CD4-positive, alpha-beta memory T cell (primary cell): ENCODE measurements at regions not wholly inside any gene's neighbourhood (a gene's known extent, or its start where the extent isn't known, plus 50 kb on each side); places are given as distances from the start of the nearest gene placed in this dataset.

Source experiments
- CTCF ChIA-PET: fragments of 350-600 bp; sonication (Branson Sonifier 250); formaldehyde crosslinking; loops from one replicate; lab custom pipeline; 2021; ENCODE audit warnings: inconsistent platforms; ENCODE audit not compliant: partially characterized antibody; lab: Charles Lee
- POLR2A ChIA-PET: fragments of 350-600 bp; sonication (Branson Sonifier 250); formaldehyde crosslinking; loops from one replicate; lab custom pipeline; 2021; ENCODE audit not compliant: partially characterized antibody; lab: Charles Lee
- DNase-seq, 5 donors: peaks; one replicate each; pipeline versions ENCODE4 v3.0.0 to v3.0.0-alpha.2; 2020 to 2022; ENCODE audit warnings: mixed read lengths in 1 of 5
- H3K27ac ChIP-seq: one replicate; pipeline ENCODE4 v1.7.0; 2013; ENCODE audit warnings: low read depth, low read length
- H3K27me3 ChIP-seq: 2 replicates; pipeline ENCODE4 v1.7.0; 2013; ENCODE audit warnings: mild to moderate bottlenecking, low read length, moderate library complexity; ENCODE audit not compliant: insufficient read depth
- H3K36me3 ChIP-seq: 2 replicates; pipeline ENCODE4 v1.7.0; 2013; ENCODE audit warnings: mild to moderate bottlenecking, low read length, moderate library complexity; ENCODE audit not compliant: insufficient read depth
- H3K4me1 ChIP-seq: 2 replicates; pipeline ENCODE4 v1.7.0; 2013; ENCODE audit warnings: mild to moderate bottlenecking, low read length, moderate library complexity; ENCODE audit not compliant: insufficient read depth
- H3K4me3 ChIP-seq, 2 donors: one replicate each; pipeline ENCODE4 v1.7.0; 2013; ENCODE audit warnings: low read length in 2 of 2, mild to moderate bottlenecking in 1 of 2
- H3K9me3 ChIP-seq, 2 donors: one replicate each; pipeline ENCODE4 v1.7.0; 2013; ENCODE audit warnings: low read length in 2 of 2, control low read depth in 1 of 2; ENCODE audit not compliant: control insufficient read depth in 1 of 2
- H3K27ac Mint-ChIP-seq, 7 donors: one replicate each; pipeline ENCODE4 v1.8.0; 2020 to 2021; ENCODE audit warnings: mixed read lengths in 7 of 7, mild to moderate bottlenecking in 6 of 7, inconsistent platforms in 3 of 7, moderate library complexity in 3 of 7
- H3K27me3 Mint-ChIP-seq, 2 donors: one replicate each; pipeline ENCODE4 v1.8.0; 2020 to 2021; ENCODE audit warnings: mixed read lengths in 2 of 2
- H3K36me3 Mint-ChIP-seq, 2 donors: one replicate each; pipeline ENCODE4 v1.8.0; 2020 to 2021; ENCODE audit warnings: mixed read lengths in 2 of 2, inconsistent platforms in 1 of 2, mild to moderate bottlenecking in 1 of 2
- H3K4me1 Mint-ChIP-seq, 4 donors: one replicate each; pipeline ENCODE4 v1.8.0; 2020 to 2021; ENCODE audit warnings: mixed read lengths in 4 of 4, mild to moderate bottlenecking in 1 of 4
- H3K4me3 Mint-ChIP-seq, 8 donors: one replicate each; pipeline ENCODE4 v1.8.0; 2020 to 2021; ENCODE audit warnings: mixed read lengths in 8 of 8, mild to moderate bottlenecking in 7 of 8, moderate library complexity in 6 of 8, inconsistent platforms in 3 of 8
- H3K9me3 Mint-ChIP-seq, 8 donors: one replicate each; pipeline ENCODE4 v1.8.0; 2020 to 2021; ENCODE audit warnings: mixed read lengths in 8 of 8, mild to moderate bottlenecking in 5 of 8, inconsistent platforms in 3 of 8, moderate library complexity in 1 of 8
- intact Hi-C: fragments of 100-400 bp; cut with micrococcal nuclease; formaldehyde crosslinking; loops from one replicate; pipeline ENCODE4 v1.15.1; 2023

DNA sequence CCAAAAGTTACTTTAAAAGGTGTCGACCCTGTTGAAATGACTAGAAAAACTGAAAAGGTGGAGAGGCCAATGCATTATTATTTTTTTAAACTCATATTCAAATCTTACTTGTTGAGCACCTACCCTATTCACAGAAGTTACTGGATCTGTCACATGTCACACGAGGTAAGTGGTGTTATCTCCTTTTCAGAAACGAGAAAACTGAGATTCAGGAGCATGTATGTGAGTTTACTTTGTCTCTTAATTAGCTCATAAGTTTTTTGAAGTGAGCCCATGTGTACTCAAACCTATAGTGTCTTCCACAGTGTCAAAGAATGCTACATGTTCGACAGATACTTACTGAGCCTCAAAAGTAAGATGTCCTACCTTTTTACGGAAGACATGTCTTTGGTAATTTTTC, 81.8 kb upstream of the EGLN3 start:
- intact Hi-C loops = no loop called here
- Mint-ChIP-seq H3K36me3 (no peaks in the 10 kb centered on the region), H3K4me3 (no peak overlapping the region), H3K4me1 (peaks cover 0 to 4% (median 1%) of the 10 kb centered on the region in 4 donors), H3K9me3 (peaks cover 0 to 4% (median 0%) of the 10 kb centered on the region in 8 donors), H3K27me3 (no peaks in the 10 kb centered on the region), H3K27ac (no peak overlapping the region)
- H3K4me3 ChIP-seq = no peak overlapping the region
- no peaks in the 10 kb centered on the region for H3K9me3 ChIP-seq
- no peak overlapping the region for H3K27ac ChIP-seq
- no peaks in the 10 kb centered on the region for H3K36me3 ChIP-seq
- POLR2A ChIA-PET = no interaction called here
- no peaks in the 10 kb centered on the region for H3K4me1 ChIP-seq
- no peaks in the 10 kb centered on the region for H3K27me3 ChIP-seq
- CTCF ChIA-PET = interaction anchor here (2.8 kb wide), 1 partner anchor 13 kb away, joined by 9 read pairs; no protein-coding TSS in a partner anchor
- no peak for DNase-seq

DNA sequence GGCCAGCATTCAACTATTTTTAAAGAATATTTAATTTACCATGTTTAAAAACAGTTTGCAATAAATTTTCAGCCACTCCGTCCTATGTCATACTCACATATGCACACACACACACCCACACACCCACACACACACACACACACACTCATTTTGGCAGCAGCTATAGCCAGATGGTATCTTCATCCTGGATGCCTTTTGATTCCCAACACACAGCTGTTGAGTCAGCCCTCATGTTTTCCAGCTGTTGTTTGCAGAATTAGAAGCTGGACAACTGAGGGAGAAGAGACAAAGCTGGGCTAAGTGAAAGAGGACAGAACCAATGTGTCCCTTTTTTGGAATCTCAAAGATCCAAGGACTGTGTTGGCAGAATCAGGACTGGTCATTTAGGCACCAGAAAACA, 80.0 kb upstream of the EGLN3 start:
- Histone ChIP-seq H3K36me3 (no peaks in the 10 kb centered on the region), H3K4me1 (no peaks in the 10 kb centered on the region), H3K4me3 (no peak overlapping the region), H3K27me3 (no peaks in the 10 kb centered on the region), H3K27ac (no peak overlapping the region), H3K9me3 (no peaks in the 10 kb centered on the region)
- H3K4me1 Mint-ChIP-seq = peaks cover 0 to 3% (median 0%) of the 10 kb centered on the region in 4 donors
- H3K27me3 Mint-ChIP-seq = no peaks in the 10 kb centered on the region
- no peak for DNase-seq
- CTCF ChIA-PET = no interaction called here
- intact Hi-C loops = no loop called here
- POLR2A ChIA-PET = no interaction called here
- peaks cover 0 to 4% (median 0%) of the 10 kb centered on the region in 8 donors for H3K9me3 Mint-ChIP-seq
- H3K27ac Mint-ChIP-seq = no peak overlapping the region
- H3K4me3 Mint-ChIP-seq = no peak overlapping the region
- no peaks in the 10 kb centered on the region for H3K36me3 Mint-ChIP-seq

DNA sequence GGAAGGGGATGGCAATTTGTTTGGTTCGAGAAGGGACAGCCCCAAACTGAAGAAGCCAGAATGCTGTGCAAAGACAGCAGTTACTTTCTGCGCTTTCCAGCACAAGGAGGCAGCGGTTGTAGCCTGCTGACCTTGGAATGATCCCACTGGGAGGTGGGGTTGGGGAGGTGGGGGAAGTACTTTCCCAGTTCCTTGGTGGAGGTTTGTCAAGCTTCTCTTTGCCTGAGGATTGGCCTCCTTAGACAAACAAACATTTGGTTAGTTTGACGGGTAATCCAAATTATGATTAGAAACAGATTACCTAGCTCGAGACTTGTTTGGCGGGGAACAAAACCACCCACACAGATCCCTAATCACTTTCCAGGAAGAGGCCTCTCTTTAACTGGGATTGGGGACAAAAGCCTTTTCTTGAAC, 79.1 kb upstream of the EGLN3 start:
- no peak for DNase-seq
- Mint-ChIP-seq H3K4me3 (no peak overlapping the region), H3K36me3 (no peaks in the 10 kb centered on the region), H3K27ac (no peak overlapping the region), H3K27me3 (no peaks in the 10 kb centered on the region), H3K4me1 (peaks cover 0 to 3% (median 0%) of the 10 kb centered on the region in 4 donors), H3K9me3 (peaks cover 0 to 4% (median 0%) of the 10 kb centered on the region in 8 donors)
- H3K36me3 ChIP-seq = no peaks in the 10 kb centered on the region
- H3K4me1 ChIP-seq = no peaks in the 10 kb centered on the region
- H3K27ac ChIP-seq = no peak overlapping the region
- H3K9me3 ChIP-seq = no peaks in the 10 kb centered on the region
- H3K4me3 ChIP-seq = no peak overlapping the region
- intact Hi-C loops = no loop called here
- no peaks in the 10 kb centered on the region for H3K27me3 ChIP-seq
- POLR2A ChIA-PET = no interaction called here
- CTCF ChIA-PET = interaction anchor here (1.7 kb wide), 1 partner anchor 9 kb away, joined by 7 read pairs; no protein-coding TSS in a partner anchor

DNA sequence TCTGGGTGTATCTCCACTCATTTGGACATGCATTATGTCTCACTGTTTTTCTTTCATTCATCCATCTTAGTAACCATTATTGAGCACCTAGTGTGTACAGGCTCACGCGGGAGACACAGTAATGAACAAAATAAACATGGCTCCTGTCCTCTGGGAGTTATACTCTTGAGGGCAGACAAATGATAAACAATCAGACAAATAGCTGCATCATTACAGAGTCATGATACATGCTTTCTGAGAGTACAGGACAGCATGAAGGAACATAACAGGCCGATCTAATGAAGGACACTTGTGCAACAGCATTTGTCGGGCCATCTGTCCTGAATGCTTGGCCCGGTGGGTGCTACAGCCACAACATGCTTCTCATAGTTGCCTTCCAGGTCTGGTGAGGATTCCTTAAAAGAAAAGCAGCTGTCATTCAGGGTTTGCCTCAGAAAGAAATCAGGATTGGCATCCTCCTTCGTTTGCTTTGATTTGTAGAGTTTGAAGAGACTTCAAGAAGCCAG, 77.2 kb upstream of the EGLN3 start:
- H3K36me3 Mint-ChIP-seq = no peaks in the 10 kb centered on the region
- no peak overlapping the region for H3K4me3 ChIP-seq
- H3K36me3 ChIP-seq = no peaks in the 10 kb centered on the region
- intact Hi-C loops = no loop called here
- H3K4me1 Mint-ChIP-seq = peaks cover 0 to 3% (median under 1%) of the 10 kb centered on the region in 4 donors
- H3K27me3 Mint-ChIP-seq = no peaks in the 10 kb centered on the region
- ChIA-PET CTCF (interaction anchor here (1.7 kb wide), 1 partner anchor 11 kb away, joined by 7 read pairs; no protein-coding TSS in a partner anchor), POLR2A (no interaction called here)
- H3K27ac ChIP-seq = no peak overlapping the region
- H3K4me1 ChIP-seq = no peaks in the 10 kb centered on the region
- H3K9me3 Mint-ChIP-seq = peaks cover 0 to 4% (median 0%) of the 10 kb centered on the region in 8 donors
- H3K27ac Mint-ChIP-seq = peak overlapping the region in 1 of 7 donors; percentile 22
- H3K4me3 Mint-ChIP-seq = no peak overlapping the region
- H3K27me3 ChIP-seq = no peaks in the 10 kb centered on the region
- no peak for DNase-seq
- H3K9me3 ChIP-seq = no peaks in the 10 kb centered on the region

DNA sequence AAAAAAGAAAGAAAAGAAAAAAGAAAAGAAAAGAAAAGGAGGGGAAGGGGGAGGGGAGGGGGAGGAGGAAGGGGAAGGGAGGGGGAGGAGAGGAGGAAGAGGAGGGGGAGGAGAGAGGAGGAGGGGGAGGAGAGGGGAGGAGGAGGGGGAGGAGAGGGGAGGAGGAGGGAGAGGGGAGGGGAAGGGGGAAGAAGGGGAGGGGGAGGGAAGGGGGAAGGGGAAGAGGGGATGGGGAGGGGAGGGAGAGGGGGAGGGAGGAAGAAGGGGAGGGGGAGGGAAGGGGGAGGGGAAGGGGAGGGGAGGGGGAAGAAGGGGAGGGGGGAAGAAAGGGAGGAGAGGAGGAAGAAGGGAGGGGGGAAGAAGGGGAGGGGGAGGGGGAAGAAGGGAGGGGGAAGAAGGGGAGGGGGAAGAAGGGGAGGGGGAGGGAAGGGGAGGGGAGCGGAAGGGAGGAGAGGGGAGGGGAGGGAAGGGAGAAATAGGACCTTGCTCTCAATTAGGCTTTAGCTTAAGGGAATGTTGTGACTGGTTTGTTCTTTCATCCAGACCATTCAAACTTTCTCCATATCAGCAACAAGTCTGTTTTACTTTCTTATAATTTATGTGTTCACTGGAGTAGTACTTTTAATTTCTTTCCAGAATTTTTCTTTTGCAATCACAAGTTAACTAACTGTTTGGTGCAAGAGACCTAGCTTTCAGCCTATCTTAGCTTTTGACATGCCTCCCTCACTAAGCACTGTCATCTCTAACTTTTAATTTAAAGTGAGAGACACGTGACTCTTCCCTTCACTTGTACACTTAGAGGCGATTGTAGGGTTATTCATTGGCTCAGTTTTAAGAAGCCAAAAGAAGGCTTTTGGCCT, 76.5 kb upstream of the EGLN3 start:
- CTCF ChIA-PET = no interaction called here
- no peak for DNase-seq
- H3K27ac ChIP-seq = no peak overlapping the region
- Mint-ChIP-seq H3K36me3 (no peaks in the 10 kb centered on the region), H3K4me3 (no peak overlapping the region), H3K9me3 (peaks cover 0 to 4% (median 0%) of the 10 kb centered on the region in 8 donors), H3K4me1 (peaks cover 0 to 3% (median under 1%) of the 10 kb centered on the region in 4 donors), H3K27ac (peak overlapping the region in 1 of 7 donors; percentile 22), H3K27me3 (no peaks in the 10 kb centered on the region)
- H3K4me3 ChIP-seq = no peak overlapping the region
- intact Hi-C loops = no loop called here
- H3K9me3 ChIP-seq = no peaks in the 10 kb centered on the region
- no peaks in the 10 kb centered on the region for H3K4me1 ChIP-seq
- POLR2A ChIA-PET = no interaction called here
- no peaks in the 10 kb centered on the region for H3K27me3 ChIP-seq
- H3K36me3 ChIP-seq = no peaks in the 10 kb centered on the region

DNA sequence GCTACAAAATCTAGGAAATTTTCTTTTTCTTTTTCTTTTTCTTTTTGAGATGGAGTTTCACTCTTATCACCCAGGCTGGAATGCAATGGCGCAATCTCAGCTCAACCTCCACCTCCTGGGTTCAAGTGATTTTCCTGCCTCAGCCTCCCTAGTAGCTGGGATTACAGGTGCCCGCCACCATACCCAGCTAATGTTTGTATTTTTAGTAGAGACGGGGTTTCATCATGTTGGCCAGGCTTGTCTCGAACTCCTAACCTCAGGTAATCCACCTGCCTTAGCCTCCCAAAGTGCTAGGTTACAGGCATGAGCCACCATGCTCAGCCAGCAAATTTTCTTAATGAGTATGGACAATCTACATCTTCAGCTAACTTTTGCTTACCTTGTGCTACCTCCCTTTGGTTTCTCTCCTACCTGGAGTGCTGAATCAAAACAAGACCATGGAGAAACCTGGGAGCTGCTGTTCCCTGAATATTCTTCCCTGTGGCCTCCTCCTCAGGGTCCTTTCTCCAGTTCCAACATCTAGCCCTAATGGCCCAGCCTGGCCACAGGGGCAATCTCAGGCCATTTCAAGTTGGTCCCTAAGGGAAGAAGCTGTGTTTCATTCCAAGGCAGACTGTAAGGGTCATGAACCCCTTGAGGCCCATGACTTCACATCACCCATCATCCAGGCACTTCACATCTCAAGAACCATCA, 74.6 kb upstream of the EGLN3 start:
- ChIA-PET CTCF (no interaction called here), POLR2A (no interaction called here)
- Histone ChIP-seq H3K27ac (no peak overlapping the region), H3K36me3 (no peaks in the 10 kb centered on the region), H3K27me3 (no peaks in the 10 kb centered on the region), H3K4me3 (no peak overlapping the region), H3K9me3 (no peaks in the 10 kb centered on the region), H3K4me1 (no peaks in the 10 kb centered on the region)
- intact Hi-C loops = no loop called here
- peaks cover 0 to 3% (median 0%) of the 10 kb centered on the region in 8 donors for H3K9me3 Mint-ChIP-seq
- no peaks in the 10 kb centered on the region for H3K36me3 Mint-ChIP-seq
- no peak for DNase-seq
- no peaks in the 10 kb centered on the region for H3K27me3 Mint-ChIP-seq
- peak overlapping the region in 1 of 8 donors; percentile 26 for H3K4me3 Mint-ChIP-seq
- H3K4me1 Mint-ChIP-seq = peaks cover 0 to 3% (median under 1%) of the 10 kb centered on the region in 4 donors
- H3K27ac Mint-ChIP-seq = peak overlapping the region in 1 of 7 donors; percentile 14

DNA sequence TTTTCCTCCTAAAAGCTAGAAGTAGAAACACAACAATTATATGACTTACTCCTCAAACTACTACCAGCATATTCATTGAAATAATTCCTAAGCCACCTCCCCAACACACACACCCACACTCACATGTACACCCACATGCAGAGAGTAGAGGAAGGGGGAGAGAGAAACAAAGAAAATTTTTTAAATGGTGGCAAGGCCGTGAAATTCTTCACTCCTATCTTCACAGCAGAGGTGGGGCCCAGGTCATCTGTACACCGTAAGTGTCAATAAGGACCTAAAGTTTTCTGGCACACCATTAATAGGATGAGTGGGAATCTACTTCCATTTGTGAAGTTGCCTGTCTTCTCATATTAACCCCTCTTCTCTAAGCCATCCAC, 73.9 kb upstream of the EGLN3 start:
- no peaks in the 10 kb centered on the region for H3K36me3 ChIP-seq
- no peak overlapping the region for H3K4me3 ChIP-seq
- H3K27me3 Mint-ChIP-seq = no peaks in the 10 kb centered on the region
- H3K9me3 Mint-ChIP-seq = peaks cover 0 to 3% (median 0%) of the 10 kb centered on the region in 8 donors
- H3K9me3 ChIP-seq = no peaks in the 10 kb centered on the region
- H3K27ac Mint-ChIP-seq = no peak overlapping the region
- H3K27me3 ChIP-seq = no peaks in the 10 kb centered on the region
- peaks cover 0 to 3% (median 2%) of the 10 kb centered on the region in 4 donors for H3K4me1 Mint-ChIP-seq
- ChIA-PET CTCF (no interaction called here), POLR2A (no interaction called here)
- no peak overlapping the region for H3K27ac ChIP-seq
- no peaks in the 10 kb centered on the region for H3K36me3 Mint-ChIP-seq
- H3K4me1 ChIP-seq = peaks cover 4% of the 10 kb centered on the region
- intact Hi-C loops = no loop called here
- no peak overlapping the region for H3K4me3 Mint-ChIP-seq
- DNase-seq = no peak
